GM18526 (cell line): ENCODE measurements at regions not wholly inside any gene's neighbourhood (a gene's known extent, or its start where the extent isn't known, plus 50 kb on each side); places are given as distances from the start of the nearest gene placed in this dataset.

ENCODE experiments used
- POLR2A ChIP-seq: IDR thresholded peaks from 3 replicates; pipeline ENCODE4 v1.6.1; 2011; ENCODE audit not compliant: insufficient read length; ENCODE audit errors: extremely low read depth

GRCh38 chr6:6407071-6407741 is 86.7 kb upstream of the F13A1 start:
- no peak for TF ChIP-seq POLR2A

- TF ChIP-seq POLR2A: no peak
These were observed 89.1 kb upstream of the F13A1 start for GRCh38 chr6:6409397-6410030.

GRCh38 chr6:6411115-6411514 is 90.7 kb upstream of the F13A1 start:
- TF ChIP-seq POLR2A: no peak

- TF ChIP-seq POLR2A: no peak
These were observed 91.8 kb upstream of the F13A1 start for GRCh38 chr6:6412221-6412620.

GRCh38 chr6:6412700-6413099 is 92.2 kb upstream of the F13A1 start:
- no peak for TF ChIP-seq POLR2A

GRCh38 chr6:6414931-6415330 is 94.5 kb upstream of the F13A1 start:
- no peak for TF ChIP-seq POLR2A

- no peak for TF ChIP-seq POLR2A
These were observed 97.0 kb upstream of the F13A1 start for GRCh38 chr6:6417475-6417874.

- no peak for TF ChIP-seq POLR2A
These were observed 98.0 kb upstream of the F13A1 start for GRCh38 chr6:6418421-6418820.

GRCh38 chr6:6420107-6420506 is 99.6 kb upstream of the F13A1 start:
- TF ChIP-seq POLR2A: no peak

GRCh38 chr6:6434151-6434550 is 113.7 kb upstream of the F13A1 start:
- no peak for TF ChIP-seq POLR2A

- TF ChIP-seq POLR2A: no peak
These were observed 114.3 kb upstream of the F13A1 start for GRCh38 chr6:6434723-6435122.

GRCh38 chr6:6436366-6436765 is 115.9 kb upstream of the F13A1 start:
- no peak for TF ChIP-seq POLR2A

- TF ChIP-seq POLR2A: no peak
These were observed 116.5 kb upstream of the F13A1 start for GRCh38 chr6:6436946-6437345.

GRCh38 chr6:6438286-6438685 is 117.8 kb upstream of the F13A1 start:
- TF ChIP-seq POLR2A: no peak

- TF ChIP-seq POLR2A: no peak
These were observed 119.3 kb upstream of the F13A1 start for GRCh38 chr6:6439778-6440177.

GRCh38 chr6:6452002-6452401 is 131.5 kb upstream of the F13A1 start:
- TF ChIP-seq POLR2A: no peak

GRCh38 chr6:6453186-6453585 is 132.7 kb upstream of the F13A1 start:
- TF ChIP-seq POLR2A: no peak
